Left forelimb (tissue), 1 donor: ENCODE measurements at regions not wholly inside any gene's neighbourhood (a gene's known extent, or its start where the extent isn't known, plus 50 kb on each side); places are given as distances from the start of the nearest gene placed in this dataset.
"Not testable (repeated sequence)": the region's sequence is repeated elsewhere in the genome, so short reads cannot be mapped to it uniquely, and the experiment has no call there.

Experiments
- DNase-seq: peaks from one replicate; pipeline ENCODE4 v3.0.0-alpha.2; 2018; ENCODE audit warnings: low spot score

- DNase-seq = not testable (repeated sequence)
These were observed 110.8 kb upstream of the FOXD4L5 start for GRCh38 chr9:65395789-65396188.

GRCh38 chr9:65395121-65395520, 110.1 kb upstream of the FOXD4L5 start:
- not testable (repeated sequence) for DNase-seq

- not testable (repeated sequence) for DNase-seq
These were observed 108.3 kb upstream of the FOXD4L5 start for GRCh38 chr9:65393111-65393810.

- not testable (repeated sequence) for DNase-seq
These were observed 107.6 kb upstream of the FOXD4L5 start for GRCh38 chr9:65392611-65393010.

- not testable (repeated sequence) for DNase-seq
These were observed 104.7 kb upstream of the FOXD4L5 start for GRCh38 chr9:65389710-65390109.

- not testable (repeated sequence) for DNase-seq
These were observed 104.2 kb upstream of the FOXD4L5 start for GRCh38 chr9:65389216-65389615.

GRCh38 chr9:65386699-65387098, 101.7 kb upstream of the FOXD4L5 start:
- DNase-seq = peak; percentile 82

GRCh38 chr9:65386191-65386590, 101.2 kb upstream of the FOXD4L5 start:
- not testable (repeated sequence) for DNase-seq

- DNase-seq = not testable (repeated sequence)
These were observed 100.6 kb upstream of the FOXD4L5 start for GRCh38 chr9:65385655-65386024.

GRCh38 chr9:65384759-65385654, 100.0 kb upstream of the FOXD4L5 start:
- not testable (repeated sequence) for DNase-seq

- not testable (repeated sequence) for DNase-seq
These were observed 99.1 kb upstream of the FOXD4L5 start for GRCh38 chr9:65384066-65384465.

GRCh38 chr9:65383646-65384045, 98.6 kb upstream of the FOXD4L5 start:
- DNase-seq = not testable (repeated sequence)

GRCh38 chr9:65382701-65383318, 97.8 kb upstream of the FOXD4L5 start:
- DNase-seq = not testable (repeated sequence)
